Thyroid gland (tissue), 4 donors: ENCODE measurements at regions not wholly inside any gene's neighbourhood (a gene's known extent, or its start where the extent isn't known, plus 50 kb on each side); places are given as distances from the start of the nearest gene placed in this dataset.

Experiments
- DNase-seq, 2 donors: peaks; one replicate each; pipeline ENCODE4 v3.0.0-alpha.2; 2019
- H3K27ac ChIP-seq, 3 donors: fragments of 200-600 bp; sonication (generic); 1 replicate in 2 of 3; 2 replicates in 1 of 3; pipeline ENCODE4 v1.5.1; 2016 to 2019; ENCODE audit warnings: mild to moderate bottlenecking in 1 of 3, moderate library complexity in 1 of 3
- H3K27me3 ChIP-seq: fragments of 200-600 bp; sonication (generic); one replicate; pipeline ENCODE4 v1.5.1; 2019
- H3K36me3 ChIP-seq, 2 donors: fragments of 200-600 bp; sonication (generic); one replicate each; pipeline ENCODE4 v1.5.1; 2016 to 2019
- H3K4me1 ChIP-seq, 2 donors: fragments of 200-600 bp; sonication (generic); one replicate each; pipeline ENCODE4 v1.5.1; 2017 to 2019
- H3K4me3 ChIP-seq, 3 donors: fragments of 200-600 bp; sonication (generic); replicated peaks in 1 of 3; 1 replicate in 2 of 3; 2 replicates in 1 of 3; pipeline ENCODE4 v1.5.1; 2016; ENCODE audit warnings: mild to moderate bottlenecking in 1 of 3
- H3K9me3 ChIP-seq: fragments of 200-600 bp; sonication (generic); one replicate; pipeline ENCODE4 v1.5.1; 2017
- POLR2A ChIP-seq, 2 donors: fragments of 450-650 bp; IDR thresholded peaks; one replicate each; pipeline ENCODE4 v1.6.1; 2017; ENCODE audit warnings: antibody characterized with exemption in 2 of 2, mild to moderate bottlenecking in 2 of 2, moderate library complexity in 1 of 2
- WGBS, 2 donors: methylation state at CpG; one replicate each; pipeline ENCODE4 v1.1.5; 2017; 5-methylcytosine and 5-hydroxymethylcytosine counted together
- intact Hi-C: fragments of 100-400 bp; cut with DNase I; formaldehyde crosslinking; loops from one replicate; pipeline ENCODE4 v1.15.1; 2023
- TF ChIP-seq, protein P1 (sequence below), 6 experiments: fragments of 200-600 bp in 3 of 6; fragments of 450-650 bp in 3 of 6; sonication (generic) in 3 of 6; IDR thresholded peaks; one replicate each; pipeline ENCODE4 v1.5.1; 2016 to 2019; ENCODE audit warnings: antibody characterized with exemption in 6 of 6, mild to moderate bottlenecking in 2 of 6, inconsistent platforms in 1 of 6, moderate library complexity in 1 of 6

DNA sequence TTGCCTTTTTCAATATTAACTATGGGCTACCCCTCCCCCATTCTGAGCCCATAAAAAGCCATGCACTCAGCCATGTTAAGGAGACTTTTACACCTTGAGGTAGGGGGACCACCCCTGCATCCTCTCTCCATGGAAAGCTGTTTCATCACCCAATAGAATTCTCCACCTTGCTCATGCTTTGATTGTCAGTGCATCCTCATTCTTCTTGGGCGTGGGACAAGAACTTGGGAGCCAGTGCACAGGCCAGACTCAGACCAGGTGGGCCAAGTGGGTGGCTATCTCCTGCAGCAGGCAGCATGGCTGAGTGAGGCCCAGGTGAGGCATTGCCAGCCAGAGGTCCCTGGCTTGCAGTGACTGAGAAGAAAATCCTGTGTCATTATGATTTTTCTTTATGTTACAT is 357.4 kb upstream of the CDIN1 start:
- Histone ChIP-seq H3K4me3 (no peak overlapping the region), H3K4me1 (no peaks in the 10 kb centered on the region), H3K9me3 (no peaks in the 10 kb centered on the region), H3K27me3 (no peaks in the 10 kb centered on the region), H3K27ac (no peak overlapping the region), H3K36me3 (no peaks in the 10 kb centered on the region)
- intact Hi-C loops = no loop called here
- WGBS, 2 donors = 80 to 92% methylated on average over 1 of the region's 1 CpG
- TF ChIP-seq POLR2A (IDR thresholded peaks at IDR 0.05) = no peak
- TF ChIP-seq, protein P1, sequence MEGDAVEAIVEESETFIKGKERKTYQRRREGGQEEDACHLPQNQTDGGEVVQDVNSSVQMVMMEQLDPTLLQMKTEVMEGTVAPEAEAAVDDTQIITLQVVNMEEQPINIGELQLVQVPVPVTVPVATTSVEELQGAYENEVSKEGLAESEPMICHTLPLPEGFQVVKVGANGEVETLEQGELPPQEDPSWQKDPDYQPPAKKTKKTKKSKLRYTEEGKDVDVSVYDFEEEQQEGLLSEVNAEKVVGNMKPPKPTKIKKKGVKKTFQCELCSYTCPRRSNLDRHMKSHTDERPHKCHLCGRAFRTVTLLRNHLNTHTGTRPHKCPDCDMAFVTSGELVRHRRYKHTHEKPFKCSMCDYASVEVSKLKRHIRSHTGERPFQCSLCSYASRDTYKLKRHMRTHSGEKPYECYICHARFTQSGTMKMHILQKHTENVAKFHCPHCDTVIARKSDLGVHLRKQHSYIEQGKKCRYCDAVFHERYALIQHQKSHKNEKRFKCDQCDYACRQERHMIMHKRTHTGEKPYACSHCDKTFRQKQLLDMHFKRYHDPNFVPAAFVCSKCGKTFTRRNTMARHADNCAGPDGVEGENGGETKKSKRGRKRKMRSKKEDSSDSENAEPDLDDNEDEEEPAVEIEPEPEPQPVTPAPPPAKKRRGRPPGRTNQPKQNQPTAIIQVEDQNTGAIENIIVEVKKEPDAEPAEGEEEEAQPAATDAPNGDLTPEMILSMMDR (IDR thresholded peaks at IDR 0.05) = no peak
- no peak for DNase-seq

DNA sequence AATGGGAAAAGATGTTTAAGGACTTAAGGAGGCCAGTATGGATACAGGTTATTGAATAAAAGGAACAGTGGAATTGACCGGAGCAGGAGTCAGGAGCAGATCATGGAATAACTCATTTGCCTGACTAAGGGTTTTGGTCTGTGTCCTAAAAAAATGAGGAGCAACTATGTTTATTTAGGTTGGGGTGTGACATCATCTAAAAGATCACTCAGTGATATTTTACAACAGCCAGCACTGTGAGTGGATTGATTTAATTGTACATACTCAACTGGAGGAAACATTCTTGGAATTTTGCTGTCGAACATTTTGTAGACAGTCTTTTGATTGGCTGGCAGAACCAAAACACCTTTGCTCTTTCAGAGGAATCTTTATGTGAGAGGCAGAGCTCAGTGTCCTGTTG is 348.6 kb upstream of the CDIN1 start:
- H3K27ac ChIP-seq = no peak overlapping the region
- no peaks in the 10 kb centered on the region for H3K9me3 ChIP-seq
- no peaks in the 10 kb centered on the region for H3K36me3 ChIP-seq
- TF ChIP-seq, protein P1 (IDR thresholded peaks at IDR 0.05) = no peak
- TF ChIP-seq POLR2A (IDR thresholded peaks at IDR 0.05) = no peak
- 61 to 70% methylated on average over 2 of the region's 2 CpGs for WGBS, 2 donors
- intact Hi-C loops = no loop called here
- H3K4me3 ChIP-seq = no peak overlapping the region
- no peak for DNase-seq
- H3K27me3 ChIP-seq = no peaks in the 10 kb centered on the region
- no peaks in the 10 kb centered on the region for H3K4me1 ChIP-seq

DNA sequence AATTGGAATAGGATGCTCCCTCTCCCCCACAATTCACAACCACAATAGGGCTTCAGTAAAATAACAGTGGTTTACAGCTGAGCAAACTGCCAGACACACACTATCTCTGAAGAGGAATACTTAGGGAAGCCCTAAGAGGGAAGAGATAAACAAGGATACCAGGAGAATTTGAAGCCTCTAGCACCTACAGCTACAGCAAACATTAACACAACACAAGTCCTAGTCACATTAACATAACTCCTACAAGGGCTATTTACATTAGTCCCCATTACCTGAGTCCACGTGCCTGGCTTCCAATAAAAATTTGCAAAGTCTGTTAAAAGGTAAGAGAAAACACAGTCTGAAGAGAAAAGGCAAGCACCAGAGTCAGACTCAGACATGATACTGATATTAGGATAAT is 346.9 kb upstream of the CDIN1 start:
- Histone ChIP-seq H3K36me3 (no peaks in the 10 kb centered on the region), H3K9me3 (no peaks in the 10 kb centered on the region), H3K4me1 (no peaks in the 10 kb centered on the region), H3K4me3 (no peak overlapping the region), H3K27ac (no peak overlapping the region), H3K27me3 (no peaks in the 10 kb centered on the region)
- DNase-seq = no peak
- no peak for TF ChIP-seq POLR2A (IDR thresholded peaks at IDR 0.05)
- TF ChIP-seq, protein P1 (IDR thresholded peaks at IDR 0.05) = no peak
- 26 to 35% methylated on average over 1 of the region's 1 CpG for WGBS, 2 donors
- intact Hi-C loops = no loop called here

DNA sequence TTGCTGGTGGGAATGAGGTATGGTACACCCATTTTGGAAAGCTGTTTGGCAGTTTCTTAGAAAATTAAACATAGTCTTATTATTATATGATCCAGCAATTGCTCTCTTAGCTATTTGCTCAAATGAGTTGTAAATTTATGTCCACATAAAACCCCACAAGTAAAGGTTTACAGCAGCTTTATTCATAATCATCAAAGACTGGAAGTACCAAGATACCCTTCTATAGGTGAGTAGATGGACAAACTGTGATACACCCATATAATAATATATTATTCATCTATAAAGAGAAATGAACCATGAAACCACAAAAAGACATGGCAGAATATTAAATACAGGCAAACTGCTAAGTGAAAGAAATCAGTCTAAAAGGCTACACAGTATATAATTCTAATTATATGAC is 344.7 kb upstream of the CDIN1 start:
- intact Hi-C loops = no loop called here

DNA sequence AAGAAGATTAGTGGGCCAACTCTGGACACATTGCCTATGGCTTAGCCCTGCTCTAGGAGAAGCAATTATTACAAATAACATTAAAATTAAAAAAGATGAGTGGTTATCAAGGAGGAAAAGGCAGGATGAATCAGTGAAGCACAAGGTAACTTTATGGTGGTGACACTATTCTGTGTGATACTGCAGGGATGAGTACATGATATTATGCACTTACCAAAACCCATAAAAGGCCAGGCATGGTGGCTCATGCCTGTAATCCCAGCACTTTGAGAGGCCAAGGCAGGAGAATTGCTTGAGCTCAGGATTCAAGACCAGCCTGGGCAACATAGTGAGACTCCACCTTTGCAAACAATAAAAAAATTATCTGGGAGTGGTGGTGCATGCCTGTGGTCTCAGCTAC is 344.3 kb upstream of the CDIN1 start:
- no peaks in the 10 kb centered on the region for H3K9me3 ChIP-seq
- intact Hi-C loops = no loop called here
- TF ChIP-seq POLR2A (IDR thresholded peaks at IDR 0.05) = no peak
- TF ChIP-seq, protein P1 (IDR thresholded peaks at IDR 0.05) = no peak
- no peaks in the 10 kb centered on the region for H3K27me3 ChIP-seq
- H3K4me3 ChIP-seq = no peak overlapping the region
- no peaks in the 10 kb centered on the region for H3K36me3 ChIP-seq
- DNase-seq = no peak
- H3K4me1 ChIP-seq = no peaks in the 10 kb centered on the region
- H3K27ac ChIP-seq = no peak overlapping the region

More for the DNA sequence above, 344.7 kb upstream of the CDIN1 start:
- Histone ChIP-seq H3K27ac (no peak overlapping the region), H3K4me1 (no peaks in the 10 kb centered on the region), H3K27me3 (no peaks in the 10 kb centered on the region), H3K4me3 (no peak overlapping the region), H3K36me3 (no peaks in the 10 kb centered on the region), H3K9me3 (no peaks in the 10 kb centered on the region)
- TF ChIP-seq POLR2A (IDR thresholded peaks at IDR 0.05) = no peak
- TF ChIP-seq, protein P1 (IDR thresholded peaks at IDR 0.05) = no peak
- no peak for DNase-seq
